HepG2 (cell line): ENCODE measurements at regions not wholly inside any gene's neighbourhood (a gene's known extent, or its start where the extent isn't known, plus 50 kb on each side); places are given as distances from the start of the nearest gene placed in this dataset.

Source experiments
- CCDC6 ChIP-seq: sonication (generic); formaldehyde crosslinking; IDR thresholded peaks from 2 replicates; pipeline ENCODE4 v1.8.1; 2022; ENCODE audit warnings: mild to moderate bottlenecking, missing genetic modification reagents, moderate library complexity
- FOXK1 ChIP-seq: sonication (generic); formaldehyde crosslinking; IDR thresholded peaks from 2 replicates; pipeline ENCODE4 v1.4.0; 2020; ENCODE audit warnings: low read depth, missing genetic modification reagents, borderline replicate concordance
- GATAD2A ChIP-seq: IDR thresholded peaks from 2 replicates; pipeline ENCODE4 v1.6.1; 2016
- HDAC2 ChIP-seq: sonication (generic); formaldehyde crosslinking; IDR thresholded peaks from 2 replicates; pipeline ENCODE4 v1.4.0; 2020; ENCODE audit warnings: missing genetic modification reagents
- MED1 ChIP-seq: sonication (generic); formaldehyde crosslinking; IDR thresholded peaks from 2 replicates; pipeline ENCODE4 v1.4.0; 2020; ENCODE audit warnings: missing genetic modification reagents
- MIER3 ChIP-seq: IDR thresholded peaks from 2 replicates; pipeline ENCODE4 v1.6.1; 2016; ENCODE audit warnings: missing compliant biosample characterization, borderline replicate concordance
- MLX ChIP-seq: IDR thresholded peaks from 2 replicates; pipeline ENCODE4 v1.6.1; 2016
- MXI1 ChIP-seq: IDR thresholded peaks from 3 replicates; pipeline ENCODE4 v1.6.1; 2012; ENCODE audit warnings: low read depth, low read length, inconsistent platforms, borderline replicate concordance
- POGZ ChIP-seq: sonication (generic); formaldehyde crosslinking; IDR thresholded peaks from 2 replicates; pipeline ENCODE4 v1.4.0; 2020; ENCODE audit warnings: mild to moderate bottlenecking, missing genetic modification reagents
- RBM39 ChIP-seq: fragments of 200-400 bp; formaldehyde crosslinking; IDR thresholded peaks from one replicate; pipeline ENCODE4 v1.6.1; 2018; ENCODE audit warnings: antibody characterized with exemption, mild to moderate bottlenecking, low read depth, low read length; ENCODE audit not compliant: poor library complexity, severe bottlenecking
- SALL1 ChIP-seq: sonication (generic); formaldehyde crosslinking; IDR thresholded peaks from 2 replicates; pipeline ENCODE4 v1.8.0; 2022; ENCODE audit warnings: mild to moderate bottlenecking, missing genetic modification reagents
- SIN3B ChIP-seq: fragments of 150-350 bp; IDR thresholded peaks from 2 replicates; pipeline ENCODE4 v1.6.1; 2014; ENCODE audit warnings: low read length
- SRF ChIP-seq: IDR thresholded peaks from 2 replicates; pipeline ENCODE4 v1.6.1; 2011; ENCODE audit warnings: mild to moderate bottlenecking, low read depth, low read length, moderate library complexity
- TSC22D2 ChIP-seq: sonication (generic); formaldehyde crosslinking; IDR thresholded peaks from 2 replicates; pipeline ENCODE4 v1.5.1; 2020; ENCODE audit warnings: missing genetic modification reagents, mild to moderate bottlenecking, borderline replicate concordance
- ZBTB10 ChIP-seq: sonication (generic); formaldehyde crosslinking; IDR thresholded peaks from 2 replicates; pipeline ENCODE4 v1.4.0; 2020; ENCODE audit warnings: missing genetic modification reagents, borderline replicate concordance
- ZNF451 ChIP-seq: sonication (generic); formaldehyde crosslinking; IDR thresholded peaks from 2 replicates; pipeline ENCODE4 v1.5.0; 2020; ENCODE audit warnings: mild to moderate bottlenecking, missing genetic modification reagents
- ZNF562 ChIP-seq: sonication (generic); formaldehyde crosslinking; IDR thresholded peaks from 2 replicates; pipeline ENCODE4 v1.8.0; 2022; ENCODE audit warnings: missing genetic modification reagents, borderline replicate concordance
- ZNF644 ChIP-seq: IDR thresholded peaks from 2 replicates; pipeline ENCODE4 v1.6.1; 2016; ENCODE audit warnings: low read depth
- ZNF776 ChIP-seq: sonication (generic); formaldehyde crosslinking; IDR thresholded peaks from 2 replicates; pipeline ENCODE4 v1.4.0; 2020; ENCODE audit warnings: mild to moderate bottlenecking, missing genetic modification reagents
- ZNF792 ChIP-seq: IDR thresholded peaks from 2 replicates; pipeline ENCODE4 v1.6.1; 2016
- TF ChIP-seq, protein P1 (sequence below): sonication (generic); formaldehyde crosslinking; IDR thresholded peaks from 2 replicates; pipeline ENCODE4 v1.5.0; 2020; ENCODE audit warnings: mild to moderate bottlenecking, missing genetic modification reagents, borderline replicate concordance
- TF ChIP-seq, protein P2 (sequence below): fragments of 450-650 bp; IDR thresholded peaks from 2 replicates; pipeline ENCODE4 v1.6.1; 2017
- TF ChIP-seq, protein P3 (sequence below): sonication (generic); formaldehyde crosslinking; IDR thresholded peaks from 2 replicates; pipeline ENCODE4 v1.9.0; 2022; ENCODE audit warnings: low read depth, missing genetic modification reagents

DNA sequence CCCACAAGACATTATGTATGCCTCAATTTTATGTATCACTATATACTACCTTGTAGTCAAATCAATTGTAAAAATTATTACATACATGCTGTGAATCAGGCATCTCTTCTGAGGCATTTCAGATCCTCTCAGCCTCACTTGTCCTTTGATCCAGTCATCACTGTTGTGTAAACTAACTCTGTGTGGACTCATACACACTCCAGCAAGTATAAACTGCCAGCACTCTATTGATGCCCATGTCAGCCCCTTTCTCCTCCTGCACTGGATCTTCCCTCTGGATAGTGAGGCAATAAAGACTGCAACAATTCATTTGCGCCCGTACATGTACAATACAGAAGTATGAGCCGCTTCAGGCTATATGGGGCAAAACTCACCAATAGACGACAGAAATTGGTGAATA is 364.7 kb upstream of the TGFBR2 start (continued):
- TF ChIP-seq, protein P1, sequence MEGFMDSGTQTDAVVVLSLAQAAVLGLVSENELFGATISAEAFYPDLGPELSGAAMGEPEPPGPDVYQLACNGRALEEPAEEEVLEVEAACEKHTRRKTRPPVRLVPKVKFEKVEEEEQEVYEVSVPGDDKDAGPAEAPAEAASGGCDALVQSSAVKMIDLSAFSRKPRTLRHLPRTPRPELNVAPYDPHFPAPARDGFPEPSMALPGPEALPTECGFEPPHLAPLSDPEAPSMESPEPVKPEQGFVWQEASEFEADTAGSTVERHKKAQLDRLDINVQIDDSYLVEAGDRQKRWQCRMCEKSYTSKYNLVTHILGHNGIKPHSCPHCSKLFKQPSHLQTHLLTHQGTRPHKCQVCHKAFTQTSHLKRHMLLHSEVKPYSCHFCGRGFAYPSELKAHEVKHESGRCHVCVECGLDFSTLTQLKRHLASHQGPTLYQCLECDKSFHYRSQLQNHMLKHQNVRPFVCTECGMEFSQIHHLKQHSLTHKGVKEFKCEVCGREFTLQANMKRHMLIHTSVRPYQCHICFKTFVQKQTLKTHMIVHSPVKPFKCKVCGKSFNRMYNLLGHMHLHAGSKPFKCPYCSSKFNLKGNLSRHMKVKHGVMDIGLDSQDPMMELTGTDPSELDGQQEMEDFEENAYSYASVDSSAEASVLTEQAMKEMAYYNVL (CRISPR knock-in tag), result 0 out of 2 replicates have a peak, but pooled peaks have one; percentile 47
- TF ChIP-seq ZNF644 (peak; percentile 69), SRF (no peak), TSC22D2 (CRISPR knock-in tag) (no peak), GATAD2A (peak; percentile 88), POGZ (CRISPR knock-in tag) (peak; percentile 80), RBM39 (no peak), CCDC6 (CRISPR knock-in tag) (no peak), FOXK1 (peak; percentile 34; the same call in 1 of the 2 replicates), MXI1 (no peak), MLX (no peak), MIER3 (peak; percentile 52; the same call in 1 of the 2 replicates), ZNF776 (no peak), ZNF792 (CRISPR knock-in tag) (peak; percentile 62; the same call in 1 of the 2 replicates), HDAC2 (CRISPR knock-in tag) (peak; percentile 77), SIN3B (no peak), ZNF562 (CRISPR knock-in tag) (no peak), SALL1 (CRISPR knock-in tag) (peak; percentile 74; the same call in 1 of the 2 replicates), ZNF451 (no peak), MED1 (CRISPR knock-in tag) (peak; percentile 64), ZBTB10 (CRISPR knock-in tag) (no peak)
- TF ChIP-seq, protein P2, sequence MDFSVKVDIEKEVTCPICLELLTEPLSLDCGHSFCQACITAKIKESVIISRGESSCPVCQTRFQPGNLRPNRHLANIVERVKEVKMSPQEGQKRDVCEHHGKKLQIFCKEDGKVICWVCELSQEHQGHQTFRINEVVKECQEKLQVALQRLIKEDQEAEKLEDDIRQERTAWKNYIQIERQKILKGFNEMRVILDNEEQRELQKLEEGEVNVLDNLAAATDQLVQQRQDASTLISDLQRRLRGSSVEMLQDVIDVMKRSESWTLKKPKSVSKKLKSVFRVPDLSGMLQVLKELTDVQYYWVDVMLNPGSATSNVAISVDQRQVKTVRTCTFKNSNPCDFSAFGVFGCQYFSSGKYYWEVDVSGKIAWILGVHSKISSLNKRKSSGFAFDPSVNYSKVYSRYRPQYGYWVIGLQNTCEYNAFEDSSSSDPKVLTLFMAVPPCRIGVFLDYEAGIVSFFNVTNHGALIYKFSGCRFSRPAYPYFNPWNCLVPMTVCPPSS, result no peak
- TF ChIP-seq, protein P3, sequence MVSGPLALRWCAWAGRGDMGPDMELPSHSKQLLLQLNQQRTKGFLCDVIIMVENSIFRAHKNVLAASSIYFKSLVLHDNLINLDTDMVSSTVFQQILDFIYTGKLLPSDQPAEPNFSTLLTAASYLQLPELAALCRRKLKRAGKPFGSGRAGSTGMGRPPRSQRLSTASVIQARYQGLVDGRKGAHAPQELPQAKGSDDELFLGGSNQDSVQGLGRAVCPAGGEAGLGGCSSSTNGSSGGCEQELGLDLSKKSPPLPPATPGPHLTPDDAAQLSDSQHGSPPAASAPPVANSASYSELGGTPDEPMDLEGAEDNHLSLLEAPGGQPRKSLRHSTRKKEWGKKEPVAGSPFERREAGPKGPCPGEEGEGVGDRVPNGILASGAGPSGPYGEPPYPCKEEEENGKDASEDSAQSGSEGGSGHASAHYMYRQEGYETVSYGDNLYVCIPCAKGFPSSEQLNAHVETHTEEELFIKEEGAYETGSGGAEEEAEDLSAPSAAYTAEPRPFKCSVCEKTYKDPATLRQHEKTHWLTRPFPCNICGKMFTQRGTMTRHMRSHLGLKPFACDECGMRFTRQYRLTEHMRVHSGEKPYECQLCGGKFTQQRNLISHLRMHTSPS (CRISPR knock-in tag), result 0 out of 2 replicates have a peak, but pooled peaks have one; percentile 24
